NCI-H187 (cell line): ENCODE measurements at regions not wholly inside any gene's neighbourhood (a gene's known extent, or its start where the extent isn't known, plus 50 kb on each side); places are given as distances from the start of the nearest gene placed in this dataset.

Experiments used
- DNase-seq, 2 experiments: peaks; one replicate each; lab custom pipeline; 2025; lab: John Stamatoyannopoulos, UW

DNA sequence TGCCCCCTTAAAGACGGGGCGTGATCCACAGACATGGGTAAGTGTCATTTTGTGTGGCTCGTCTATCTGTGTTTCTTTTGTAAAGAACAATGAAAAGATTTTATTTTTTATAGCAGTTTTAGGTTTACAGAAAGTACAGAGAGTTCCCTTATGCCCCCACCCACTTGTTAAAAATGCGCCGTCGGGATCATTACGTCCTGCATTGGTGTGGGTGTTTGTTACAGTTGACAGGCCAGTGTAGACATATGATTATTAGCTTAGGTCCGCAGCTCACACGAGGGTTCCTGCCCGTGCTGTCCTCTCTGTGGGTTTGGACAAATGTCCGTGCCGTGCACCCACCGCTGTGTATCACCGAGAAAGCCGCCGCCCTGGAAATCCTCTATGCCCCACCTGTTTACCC is 50.5 kb downstream of the RGS12 start:
- no peak for DNase-seq

DNA sequence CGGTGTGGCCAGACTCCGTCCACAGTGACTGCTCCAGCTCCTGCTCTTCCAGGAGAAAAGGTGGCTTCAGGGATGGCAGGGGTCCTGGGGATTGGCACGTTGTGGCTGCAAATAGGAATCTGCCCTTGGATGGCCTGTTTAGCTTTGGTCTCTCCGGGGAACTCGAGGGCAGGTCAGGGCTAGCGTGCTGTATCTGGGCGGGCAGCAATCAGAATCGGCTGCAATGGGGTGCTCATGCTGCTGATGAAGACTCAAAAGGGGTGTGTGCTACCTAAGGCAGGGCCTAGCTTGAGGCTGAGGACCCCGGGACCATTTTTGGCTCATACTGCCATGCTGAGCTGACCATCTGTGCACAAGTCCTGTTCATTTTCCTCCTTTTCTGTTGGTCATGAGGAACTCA is 51.3 kb downstream of the RGS12 start:
- no peak for DNase-seq

DNA sequence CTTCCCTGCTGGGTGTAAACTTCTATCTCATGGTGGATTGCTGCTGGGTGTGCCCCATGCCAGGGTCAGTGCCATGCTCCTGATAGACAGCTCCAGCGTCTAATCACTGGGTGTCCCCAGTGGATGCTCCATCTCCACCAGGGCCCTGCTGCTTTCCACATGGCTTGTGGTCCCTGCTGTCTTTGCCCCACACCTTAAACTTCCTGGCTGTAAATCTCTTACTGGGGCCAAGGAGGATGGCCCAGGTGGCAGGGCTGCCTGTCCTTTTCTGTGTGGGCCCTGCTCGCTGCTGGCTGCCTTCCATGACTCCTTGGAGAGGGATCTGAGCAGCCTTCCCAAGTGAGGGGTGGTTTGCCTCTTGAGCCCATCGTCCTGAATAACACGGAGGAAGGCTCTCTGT is 51.8 kb downstream of the RGS12 start:
- DNase-seq: no peak

DNA sequence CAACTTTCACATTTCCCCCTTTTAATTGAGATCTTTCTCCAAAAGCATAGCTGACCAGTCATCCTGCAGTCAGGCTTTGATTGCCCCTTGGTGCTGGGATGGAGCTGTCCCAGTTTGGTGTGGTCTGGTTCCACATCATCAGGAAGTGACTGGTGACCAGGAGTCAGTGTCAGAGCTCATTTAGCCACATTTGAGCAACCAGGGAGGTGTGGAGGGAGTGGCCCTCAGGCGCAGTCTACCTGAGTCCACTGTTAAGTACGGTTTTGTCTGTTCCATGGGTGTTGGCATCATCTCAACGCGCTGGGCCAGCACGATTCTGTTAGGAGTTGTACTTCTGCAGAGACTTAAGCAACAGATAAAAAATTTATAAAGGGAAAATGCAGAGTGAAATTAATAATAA is 52.6 kb downstream of the RGS12 start:
- no peak for DNase-seq

DNA sequence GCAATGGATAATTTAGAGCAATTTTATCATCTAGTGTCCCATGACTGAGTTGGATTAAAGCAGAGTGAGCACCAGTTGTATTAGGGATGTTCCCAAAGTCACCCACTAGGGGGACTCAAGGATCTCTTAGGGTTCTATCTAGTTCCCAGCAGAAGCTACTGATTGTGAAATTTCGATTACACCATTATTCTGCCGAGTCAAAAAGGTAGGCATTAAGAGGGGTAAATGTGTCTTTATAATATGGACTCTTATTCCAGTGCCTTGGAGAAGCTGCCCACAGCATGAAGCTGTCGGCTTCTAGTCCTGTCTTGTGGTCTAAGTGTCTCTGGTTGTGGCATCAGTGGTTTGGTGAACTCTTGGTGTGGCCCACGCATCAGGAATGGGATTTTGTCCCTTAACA is 53.3 kb downstream of the RGS12 start:
- DNase-seq: peak; percentile 15 to 55

DNA sequence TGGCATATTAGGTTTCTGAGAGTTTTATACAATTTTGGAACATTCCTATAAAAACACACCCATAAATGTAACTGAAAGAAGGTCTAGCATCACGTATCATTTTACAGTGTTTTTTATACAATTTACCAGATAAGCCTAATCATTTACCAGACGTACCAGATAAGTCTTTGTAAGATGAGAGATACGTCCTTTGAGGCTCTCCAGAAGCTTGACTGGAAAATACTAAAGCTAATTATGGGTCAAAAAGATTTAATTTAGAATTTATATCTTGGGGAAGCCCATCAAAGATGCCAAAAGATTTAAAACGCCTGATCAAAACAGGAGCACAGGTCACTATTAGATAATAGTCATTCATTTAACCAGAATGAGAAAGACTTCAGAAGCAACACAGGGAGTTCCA is 55.0 kb downstream of the RGS12 start:
- DNase-seq: no peak

DNA sequence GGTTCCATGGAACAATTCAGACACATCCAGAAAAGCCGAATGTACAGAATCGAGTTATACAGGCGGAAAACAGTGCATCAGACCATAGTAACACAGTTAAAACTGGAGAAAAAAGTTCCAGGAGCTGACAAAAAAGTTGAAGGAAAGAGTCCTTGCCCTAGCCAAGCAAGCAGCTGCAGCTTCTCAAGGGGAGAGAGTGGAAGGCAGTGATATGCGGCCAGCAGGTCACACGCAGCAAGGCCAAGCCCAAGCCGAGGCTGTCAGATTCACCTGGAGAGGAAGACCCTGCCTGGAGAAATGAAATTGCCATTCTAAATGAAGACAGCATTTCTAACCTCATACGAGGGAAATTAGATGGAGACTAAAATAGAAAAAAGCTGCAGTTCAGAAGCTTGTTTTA is 55.8 kb downstream of the RGS12 start:
- no peak for DNase-seq

DNA sequence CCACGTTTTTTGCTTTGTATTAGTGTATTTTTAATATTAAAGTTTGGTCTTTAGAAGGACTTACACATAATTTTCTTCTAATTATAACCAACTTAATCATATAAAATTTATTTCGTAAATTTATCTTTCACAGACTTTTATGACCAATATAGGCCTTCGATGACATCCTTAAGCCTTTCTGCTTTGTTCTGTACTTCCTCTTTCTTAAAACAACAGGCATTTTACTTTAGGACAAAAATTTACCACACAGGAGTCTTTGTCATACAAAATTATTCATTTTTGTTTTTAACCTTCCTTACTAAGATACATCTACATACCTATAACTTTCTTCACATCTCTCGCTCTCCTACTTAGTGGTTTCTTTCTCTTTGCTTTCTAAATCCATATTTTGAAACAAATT is 56.3 kb downstream of the RGS12 start:
- no peak for DNase-seq

DNA sequence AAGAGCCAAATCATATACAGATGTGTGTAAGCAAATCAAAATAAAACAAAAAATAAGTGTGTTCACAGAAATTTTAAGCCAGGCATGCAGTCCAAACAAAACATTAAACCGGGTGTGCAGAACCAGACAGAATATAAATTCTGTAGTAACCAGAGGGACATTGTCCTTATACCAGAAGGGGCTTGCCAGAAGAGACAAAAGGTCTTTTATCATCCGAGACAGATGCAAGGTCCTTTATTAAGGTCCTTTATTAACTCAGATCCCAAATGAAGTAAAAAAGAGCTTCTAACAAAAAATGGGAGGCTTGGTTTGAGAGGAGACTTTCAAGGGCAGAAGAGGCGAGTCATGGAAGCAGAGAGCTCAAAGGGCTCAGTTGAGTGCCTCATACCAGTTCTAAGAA is 59.2 kb downstream of the RGS12 start:
- no peak for DNase-seq

DNA sequence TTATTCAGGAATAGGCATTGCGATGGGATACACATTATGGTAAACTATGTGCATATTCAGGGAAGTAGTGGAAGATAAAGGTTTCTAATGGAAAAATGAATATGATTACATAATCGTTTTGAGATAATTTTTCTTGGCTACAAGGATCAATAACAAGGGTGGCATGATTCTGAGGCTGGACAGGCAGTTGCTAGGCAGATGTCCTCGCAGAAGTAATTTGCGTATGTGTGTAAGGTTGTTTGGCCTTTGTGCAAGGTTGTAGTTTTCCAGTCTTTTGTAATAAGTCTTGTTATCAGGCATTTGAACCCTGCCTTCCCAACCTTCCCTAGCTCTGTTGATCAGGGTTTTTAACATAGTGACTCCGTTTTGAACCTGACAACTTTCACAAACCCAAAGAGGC is 59.7 kb downstream of the RGS12 start:
- DNase-seq: no peak

DNA sequence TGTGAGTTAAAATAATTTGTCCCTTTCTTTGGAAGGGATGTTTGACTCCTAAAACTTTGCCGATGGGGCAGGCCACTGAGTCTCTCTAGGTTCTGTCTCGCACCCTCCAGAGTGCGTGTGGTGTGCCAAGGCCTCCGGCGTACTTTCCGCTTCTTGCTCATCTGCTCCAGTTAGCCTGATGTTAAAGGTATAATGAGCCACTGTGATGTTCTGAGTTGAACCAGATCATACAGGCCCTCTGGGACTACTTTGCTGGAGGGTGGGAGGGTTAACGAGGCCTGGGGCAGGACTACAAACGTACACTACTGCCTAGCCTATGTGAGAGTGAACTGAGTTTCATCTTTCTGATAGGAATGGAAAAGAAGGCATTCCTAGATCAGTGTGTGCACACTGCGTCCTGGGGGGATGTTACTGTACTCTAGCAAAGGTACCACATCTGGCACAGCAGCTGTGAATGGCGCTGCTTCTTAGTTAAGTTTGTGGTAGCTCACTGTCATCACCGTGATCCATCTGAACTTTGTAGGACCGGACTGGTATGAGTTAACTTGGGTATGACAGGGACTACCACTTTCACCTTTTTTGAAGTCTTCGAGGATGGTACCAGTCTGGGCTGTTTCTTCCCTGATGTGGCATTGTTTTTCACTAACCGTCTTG is 60.2 kb downstream of the RGS12 start:
- no peak for DNase-seq

DNA sequence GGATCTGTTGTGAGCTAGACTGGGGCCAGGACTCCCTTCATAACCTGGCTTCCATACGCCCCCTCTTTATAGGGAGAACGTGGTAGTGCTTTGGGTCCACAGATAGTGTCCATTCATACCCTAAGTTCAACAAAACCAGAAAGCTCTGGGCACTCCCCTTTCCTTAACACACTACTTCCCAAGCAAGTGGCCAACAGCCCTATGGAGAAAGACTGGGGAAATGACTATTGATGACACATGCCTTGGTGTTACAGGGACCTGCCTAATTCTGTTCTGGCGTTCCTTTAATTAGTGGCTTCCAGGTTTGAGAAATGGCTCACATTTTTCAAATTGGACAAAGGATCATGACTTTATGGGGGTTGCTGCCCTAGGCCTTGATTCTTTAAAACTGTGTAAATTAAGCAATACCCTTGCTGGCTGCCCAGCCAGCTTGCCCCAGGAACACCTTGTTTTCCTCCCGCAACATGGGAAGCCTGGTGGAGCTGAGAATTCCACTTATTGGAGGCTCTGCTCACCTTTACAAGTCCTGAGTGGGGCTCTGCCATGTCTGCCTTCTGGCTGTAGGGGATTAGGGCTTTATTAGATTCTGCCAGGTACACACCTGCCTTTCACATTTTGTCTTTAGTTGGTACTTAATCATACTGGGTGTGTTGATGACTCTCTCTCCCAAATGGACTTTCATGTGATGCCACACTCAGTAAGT is 61.1 kb downstream of the RGS12 start:
- no peak for DNase-seq

DNA sequence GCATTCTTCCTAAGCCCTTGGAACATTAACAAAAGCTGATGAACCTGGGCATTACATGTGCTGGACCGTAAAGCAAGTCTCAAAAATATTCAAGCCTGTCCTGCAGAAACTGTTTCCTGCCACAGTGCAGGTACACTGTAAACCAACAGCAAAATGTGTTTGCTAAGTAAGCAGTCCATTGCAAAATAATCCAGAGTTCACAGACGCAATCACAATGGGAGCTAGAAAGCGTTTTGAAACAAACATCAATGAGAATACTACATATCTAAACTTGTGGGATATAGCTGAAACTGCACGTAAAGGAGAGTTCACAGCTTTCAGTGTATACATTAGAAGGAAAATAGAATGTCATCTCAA is 61.6 kb downstream of the RGS12 start:
- no peak for DNase-seq

DNA sequence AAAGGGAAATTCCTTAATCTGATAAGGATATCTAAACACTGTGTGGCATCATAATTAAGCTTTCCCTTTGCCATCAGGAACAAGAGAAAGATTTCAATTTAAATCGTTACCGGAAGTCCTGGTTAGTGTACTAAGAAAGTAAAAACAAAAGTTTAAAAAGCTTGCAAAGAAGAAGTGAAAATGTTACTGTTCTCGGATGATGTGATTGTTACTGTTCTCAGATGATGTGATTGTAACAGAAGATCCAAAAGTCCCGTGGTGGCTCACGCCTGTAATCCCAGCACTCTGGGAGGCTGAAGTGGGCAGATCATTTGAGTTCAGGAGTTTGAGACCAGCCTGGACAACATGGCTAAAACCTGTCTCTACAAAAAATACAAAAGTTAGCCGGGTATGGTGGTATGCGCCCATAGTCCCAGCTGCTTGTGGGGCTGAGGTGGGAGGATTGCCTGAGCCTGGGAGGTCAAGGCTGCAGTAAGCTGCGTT is 62.5 kb downstream of the RGS12 start:
- DNase-seq: no peak

DNA sequence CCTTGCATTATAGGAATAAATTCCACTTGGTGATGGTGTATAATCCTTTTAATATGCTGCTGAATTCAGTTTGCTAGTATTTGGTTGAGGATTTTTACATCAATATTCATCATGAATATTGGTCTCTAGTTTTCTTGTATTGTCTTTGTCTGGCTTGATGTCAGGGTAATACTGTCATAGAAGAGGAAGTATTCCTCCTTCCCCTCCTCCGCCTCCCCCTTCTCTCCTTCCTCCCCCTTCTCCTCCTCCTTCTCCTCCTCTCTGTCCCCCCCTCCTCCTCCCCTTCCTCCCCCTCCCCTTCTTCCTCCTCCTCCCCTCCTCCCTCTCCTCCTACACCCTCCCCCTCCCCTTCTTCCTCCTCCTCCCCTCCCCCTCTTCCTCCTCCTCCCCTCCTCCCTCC is 65.8 kb downstream of the RGS12 start:
- DNase-seq: no peak

DNA sequence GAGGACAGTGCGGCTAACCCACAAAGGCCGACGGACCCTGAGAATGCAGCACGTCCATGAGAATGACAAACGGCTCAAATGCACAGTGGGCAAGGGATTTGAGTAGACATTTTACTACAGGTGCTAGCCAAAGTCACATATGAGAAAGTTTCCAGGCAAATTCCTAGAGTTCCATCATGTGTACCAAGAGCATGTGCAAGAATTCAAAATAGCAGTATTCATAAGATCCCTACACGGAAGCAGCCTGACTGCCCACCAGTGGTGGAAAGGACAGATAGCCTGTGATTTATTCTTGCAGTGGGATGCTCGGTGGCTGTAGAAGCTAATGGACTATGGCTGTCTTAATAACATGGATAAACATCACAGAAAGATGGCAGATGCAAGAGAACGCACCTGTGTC is 68.0 kb downstream of the RGS12 start:
- DNase-seq: no peak

DNA sequence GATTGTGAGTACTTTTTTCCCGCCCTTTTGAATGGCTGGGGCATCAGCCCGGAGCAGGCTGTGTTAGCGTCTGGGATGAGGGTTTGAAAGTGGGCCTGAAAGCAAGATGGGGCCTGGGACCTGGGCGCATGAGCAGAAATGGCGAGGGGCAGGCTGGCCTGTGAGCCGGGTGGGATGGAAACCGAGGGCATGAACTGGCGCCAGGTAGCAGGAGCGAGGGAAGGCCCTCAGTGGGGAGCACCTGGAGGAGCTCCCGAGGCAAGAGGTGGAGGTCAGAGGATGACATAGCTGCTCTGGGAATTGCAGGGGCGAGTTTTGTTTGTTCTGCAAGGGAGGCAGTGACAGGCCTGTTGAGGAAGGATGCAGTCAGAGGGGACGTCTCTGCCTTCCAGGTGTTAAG is 68.6 kb downstream of the RGS12 start:
- DNase-seq: no peak

DNA sequence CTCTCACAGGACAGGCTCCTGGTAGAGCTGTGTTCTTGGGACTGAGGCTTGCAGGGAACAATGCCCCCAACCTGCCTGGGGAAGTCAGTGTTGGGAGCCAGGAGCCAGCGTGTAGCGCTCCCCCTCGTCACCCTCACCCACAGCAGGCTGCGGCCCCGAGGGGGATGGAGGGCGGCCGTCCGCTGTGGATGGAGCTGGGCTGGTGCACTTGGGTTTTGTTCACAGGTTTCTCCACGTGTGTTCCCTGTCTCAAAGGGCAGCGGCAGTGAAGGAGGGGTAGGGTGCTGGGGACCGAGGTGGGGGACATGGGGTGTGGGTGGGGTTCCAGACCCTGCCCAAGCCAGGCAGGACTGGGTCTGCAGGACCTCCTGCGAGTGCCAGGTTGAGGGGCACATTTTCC is 69.1 kb downstream of the RGS12 start:
- no peak for DNase-seq

DNA sequence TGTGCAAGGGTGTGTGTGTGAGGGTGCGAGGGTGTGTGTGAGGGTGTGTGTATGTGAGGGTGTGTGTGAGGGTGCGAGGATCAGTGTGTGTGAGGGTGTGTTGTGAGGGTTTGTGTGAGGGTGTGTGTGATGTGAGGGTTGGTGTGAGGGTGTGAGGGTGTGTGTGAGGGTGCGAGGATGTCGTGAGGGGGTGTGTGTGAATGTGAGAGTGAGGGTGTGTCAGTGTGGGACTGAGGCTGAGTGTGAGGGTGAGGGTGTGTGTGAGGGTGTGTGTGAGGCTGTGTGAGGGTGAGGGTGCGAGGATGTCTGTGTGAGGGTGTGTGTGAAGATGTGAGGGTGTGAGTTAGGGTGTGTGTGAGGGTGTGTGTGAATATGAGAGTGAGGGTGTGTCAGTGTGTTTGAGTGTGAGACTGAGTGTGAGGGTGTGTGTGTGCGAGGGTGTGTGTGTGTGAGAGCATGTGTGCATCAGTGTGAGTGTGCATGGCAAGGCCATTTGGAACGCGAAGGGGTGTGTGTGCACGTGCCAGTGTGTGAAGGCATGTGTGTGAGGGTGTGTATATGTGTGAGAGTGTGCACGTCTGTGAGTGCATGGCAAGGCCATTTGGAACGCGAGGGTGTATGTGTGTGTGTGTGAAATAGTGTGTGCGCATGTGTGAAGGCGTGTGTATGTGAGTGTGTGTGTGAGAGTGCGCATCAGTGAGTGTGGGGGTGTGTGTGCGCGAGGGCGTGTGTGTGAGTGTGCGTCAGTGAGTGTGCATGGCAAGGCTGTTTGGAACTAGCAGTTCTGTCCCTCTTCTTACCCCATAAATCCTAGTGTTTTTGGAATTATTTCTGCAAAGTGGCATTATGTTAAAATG is 69.8 kb downstream of the RGS12 start:
- no peak for DNase-seq

DNA sequence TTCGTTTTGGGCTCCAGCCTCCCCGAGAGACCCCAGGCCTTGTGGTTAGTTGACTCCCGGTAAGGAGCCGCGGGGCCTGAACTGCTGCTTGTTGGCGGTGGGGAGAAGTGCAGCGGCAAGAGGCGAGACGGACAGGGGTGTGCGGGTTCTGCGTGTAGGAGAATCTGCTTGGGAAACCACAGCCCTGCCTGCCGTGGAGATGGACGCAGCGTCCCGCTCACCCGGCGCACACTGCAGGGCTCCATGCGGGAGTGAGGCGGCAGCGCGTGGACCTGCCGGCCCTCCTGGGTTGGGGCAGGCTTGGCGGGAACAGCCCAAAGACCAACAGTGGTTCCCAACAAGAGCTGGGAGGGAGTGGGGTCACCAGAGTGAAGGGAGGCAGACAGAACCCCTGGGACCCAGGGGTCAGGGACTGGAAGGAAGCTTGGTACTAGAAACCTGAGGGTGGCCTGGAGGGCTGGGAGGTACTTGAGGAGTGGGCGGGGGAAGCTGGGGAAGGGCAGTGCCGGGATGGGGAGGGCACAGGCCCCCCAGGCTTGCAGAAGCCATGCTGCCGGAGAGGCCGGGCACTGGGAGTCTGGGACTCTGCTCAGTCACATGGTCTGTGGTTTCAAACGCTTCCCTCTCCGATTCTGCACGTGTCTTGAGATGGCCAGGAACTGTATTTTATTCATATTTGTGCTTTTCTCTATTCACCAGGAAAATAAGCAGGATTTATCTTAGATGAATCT is 70.8 kb downstream of the RGS12 start:
- no peak for DNase-seq

DNA sequence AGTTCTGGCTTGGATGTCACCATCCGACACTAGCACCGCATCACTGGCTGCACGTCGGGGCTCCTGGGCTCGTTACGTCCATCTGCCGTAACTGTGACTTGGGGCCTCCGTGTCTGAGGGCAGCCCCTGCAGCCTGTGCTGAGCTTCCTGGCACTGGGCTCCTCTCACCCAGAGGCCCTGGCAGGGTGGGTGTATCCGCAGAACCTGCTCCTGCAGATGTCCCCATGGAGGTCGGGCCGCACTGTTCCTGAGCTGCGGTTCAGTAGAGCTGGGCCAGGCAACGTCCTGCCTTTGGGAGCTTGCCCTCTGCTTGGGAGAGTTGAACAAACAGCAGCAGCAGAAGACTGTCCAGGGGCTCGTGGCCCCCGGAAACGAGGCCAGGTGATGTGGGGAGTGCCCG is 71.4 kb downstream of the RGS12 start:
- DNase-seq: no peak

DNA sequence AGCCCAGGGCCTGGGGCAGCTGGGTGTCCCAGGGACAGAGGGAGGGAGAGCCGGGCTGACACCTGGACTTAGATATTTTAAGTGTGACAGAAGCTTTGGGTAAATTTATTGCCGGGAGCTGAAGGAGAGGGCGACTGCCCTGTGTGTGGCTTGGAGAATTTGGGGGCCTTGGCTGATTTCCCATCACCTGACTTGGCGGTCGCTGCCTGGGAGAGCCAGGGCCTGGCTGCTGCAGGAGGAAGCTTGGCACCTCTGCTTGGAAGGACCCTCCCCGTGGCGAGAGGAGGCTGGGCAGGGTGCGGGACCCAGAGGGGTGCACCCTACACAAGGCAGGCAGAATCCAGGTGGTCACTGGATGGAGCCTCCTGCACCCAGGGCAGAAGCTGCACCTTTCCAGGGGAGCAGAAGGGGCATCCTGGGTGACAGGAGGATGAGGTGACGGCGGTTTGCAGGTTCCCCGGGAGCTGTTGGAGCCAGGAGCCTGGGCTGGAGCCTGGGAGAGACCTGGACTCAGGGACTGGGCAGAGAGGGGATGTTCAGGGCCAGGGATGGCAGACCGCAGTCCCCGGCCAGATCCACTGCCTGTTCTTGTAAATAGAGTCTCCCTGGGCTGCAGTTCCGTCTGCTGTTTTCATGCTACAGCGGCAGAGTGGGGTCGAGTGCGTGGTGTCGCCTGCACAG is 72.0 kb downstream of the RGS12 start:
- DNase-seq: no peak
